B cell (primary cell): ENCODE measurements at regions not wholly inside any gene's neighbourhood (a gene's known extent, or its start where the extent isn't known, plus 50 kb on each side); places are given as distances from the start of the nearest gene placed in this dataset.

Source experiments
- CTCF ChIP-seq: fragments of 200-600 bp; IDR thresholded peaks from one replicate; pipeline ENCODE4 v1.8.0; 2022; ENCODE audit warnings: antibody characterized with exemption, mild to moderate bottlenecking
- EZH2 ChIP-seq: IDR thresholded peaks from 2 replicates; pipeline ENCODE4 v1.6.1; 2012; ENCODE audit warnings: borderline replicate concordance, low read depth, mild to moderate bottlenecking, moderate library complexity, low read length; ENCODE audit not compliant: insufficient read depth, poor library complexity, severe bottlenecking

GRCh38 chr20:20896606-20897005 is 184.2 kb upstream of the RALGAPA2 start:
- TF ChIP-seq CTCF = no peak
- no peak for TF ChIP-seq EZH2
